ENCODE measurements at regions not wholly inside any gene's neighbourhood (a gene's known extent, or its start where the extent isn't known, plus 50 kb on each side); places are given as distances from the start of the nearest gene placed in this dataset.
A peak's percentile ranks its signal among the peaks of the same experiment; 100 is the strongest.

GRCh38 chr9:1261266-1261665, 211.1 kb downstream of the DMRT2 start:
- TF ChIP-seq MAX (IDR thresholded peaks at IDR 0.05) (no peak), ZBTB33 (IDR thresholded peaks at IDR 0.05) (no peak), HNF4A (conservative IDR thresholded peaks at IDR 0.05) (no peak), YY1 (IDR thresholded peaks at IDR 0.05) (no peak), JUND (IDR thresholded peaks at IDR 0.05) (no peak), HNF4G (IDR thresholded peaks at IDR 0.05) (no peak), ATF3 (IDR thresholded peaks at IDR 0.05) (no peak), REST (IDR thresholded peaks at IDR 0.05) (no peak), EGR1 (IDR thresholded peaks at IDR 0.05; ENCODE audit: low read depth in 2 of 2) (no peak), TAF1 (conservative IDR thresholded peaks at IDR 0.05) (no peak)
- H3K27me3 ChIP-seq (ENCODE audit: control insufficient read depth in 4 of 4, insufficient read depth in 4 of 4, low read length in 3 of 4), result no peaks in the 10 kb centered on the region
- H3K9me3 ChIP-seq (ENCODE audit: control insufficient read depth in 4 of 4, low read length in 3 of 4), result no peaks in the 10 kb centered on the region

GRCh38 chr9:1261879-1262766, 212.0 kb downstream of the DMRT2 start:
- no peak for DNase-seq (ENCODE audit: low spot score)
- no peaks in the 10 kb centered on the region for H3K36me3 ChIP-seq (ENCODE audit: control insufficient read depth in 4 of 4, insufficient read depth in 3 of 4, low read depth in 1 of 4, low read length in 3 of 4)
- no peak overlapping the region for H3K27ac ChIP-seq (ENCODE audit: low read depth in 1 of 2, low read length in 2 of 2)
- 74% methylated on average over 6 of the region's 6 CpGs for WGBS
- no peak overlapping the region for H3K9ac ChIP-seq (ENCODE audit: low read depth in 1 of 2, low read length in 2 of 2)
- peaks cover 3 to 14% (median 10%) of the 10 kb centered on the region in 4 donors for H3K4me1 ChIP-seq (ENCODE audit: control insufficient read depth in 4 of 4, insufficient read depth in 4 of 4, low read length in 3 of 4)
- no peak overlapping the region for H3K4me3 ChIP-seq (ENCODE audit: low read depth in 1 of 3, low read length in 3 of 3)
- H3K27me3 ChIP-seq (ENCODE audit: control insufficient read depth in 4 of 4, insufficient read depth in 4 of 4, low read length in 3 of 4), result no peaks in the 10 kb centered on the region
- H3K9me3 ChIP-seq (ENCODE audit: control insufficient read depth in 4 of 4, low read length in 3 of 4), result no peaks in the 10 kb centered on the region
- TF ChIP-seq ZBTB33 (IDR thresholded peaks at IDR 0.05), result peak; percentile 32
- TF ChIP-seq CTCF (IDR thresholded peaks at IDR 0.05; ENCODE audit: low read depth, low read length, missing input control), result no peak
- no peak for TF ChIP-seq TAF1 (conservative IDR thresholded peaks at IDR 0.05)
- TF ChIP-seq MAX (IDR thresholded peaks at IDR 0.05), result peak; percentile 66
- peak; percentile 21 to 49 for TF ChIP-seq RAD21 (IDR thresholded peaks at IDR 0.05)
- no peak for TF ChIP-seq ATF3 (IDR thresholded peaks at IDR 0.05)
- TF ChIP-seq RXRA (IDR thresholded peaks at IDR 0.05), result peak; percentile 63 to 65
- no peak for TF ChIP-seq FOXA1 (IDR thresholded peaks at IDR 0.05)
- no peak for TF ChIP-seq GABPA (IDR thresholded peaks at IDR 0.05 in 1 of 2, conservative IDR thresholded peaks at IDR 0.05 in 1 of 2)
- no peak for TF ChIP-seq JUND (IDR thresholded peaks at IDR 0.05)
- TF ChIP-seq NR2F2 (IDR thresholded peaks at IDR 0.05), result no peak
- TF ChIP-seq SP1 (IDR thresholded peaks at IDR 0.05), result peak; percentile 90
- peak in 1 of 2 donors; percentile 19 for TF ChIP-seq EGR1 (IDR thresholded peaks at IDR 0.05; ENCODE audit: low read depth in 2 of 2)
- peak; percentile 86 to 93 for TF ChIP-seq HNF4A (conservative IDR thresholded peaks at IDR 0.05)
- no peak for TF ChIP-seq FOXA2 (IDR thresholded peaks at IDR 0.05)

More at GRCh38 chr9:1261266-1261665, 211.1 kb downstream of the DMRT2 start:
- Histone ChIP-seq H3K36me3 (ENCODE audit: control insufficient read depth in 4 of 4, insufficient read depth in 3 of 4, low read depth in 1 of 4, low read length in 3 of 4) (no peaks in the 10 kb centered on the region), H3K27ac (ENCODE audit: low read depth in 1 of 2, low read length in 2 of 2) (no peak overlapping the region), H3K9ac (ENCODE audit: low read depth in 1 of 2, low read length in 2 of 2) (no peak overlapping the region), H3K4me1 (ENCODE audit: control insufficient read depth in 4 of 4, insufficient read depth in 4 of 4, low read length in 3 of 4) (peaks cover 3 to 14% (median 10%) of the 10 kb centered on the region in 4 donors), H3K4me3 (ENCODE audit: low read depth in 1 of 3, low read length in 3 of 3) (no peak overlapping the region)
- 97% methylated on average over 2 of the region's 2 CpGs for WGBS
- no peak for DNase-seq (ENCODE audit: low spot score)

Data from liver (tissue), 8 donors.